ENCODE measurements at regions not wholly inside any gene's neighbourhood (a gene's known extent, or its start where the extent isn't known, plus 50 kb on each side); places are given as distances from the start of the nearest gene placed in this dataset.
"Not testable (repeated sequence)": the region's sequence is repeated elsewhere in the genome, so short reads cannot be mapped to it uniquely, and the experiment has no call there.

DNA sequence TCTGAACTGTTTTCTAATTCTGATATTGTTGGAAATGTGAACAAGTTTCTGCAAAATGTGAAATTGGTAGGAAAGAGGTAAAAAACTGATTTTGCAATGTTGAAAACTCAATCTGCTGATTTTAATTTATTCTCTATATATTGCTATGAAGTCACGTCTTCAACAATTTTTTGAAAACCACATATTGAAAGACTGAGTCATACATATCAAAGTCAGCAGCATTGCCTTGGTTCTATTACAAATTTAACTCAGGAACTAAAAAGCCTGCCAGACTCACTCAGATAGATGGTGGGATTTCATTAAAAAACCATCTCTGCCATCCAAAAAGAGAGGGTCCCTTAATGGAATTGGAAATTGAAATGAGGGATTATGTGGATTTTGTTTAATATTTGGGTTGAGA is 351.4 kb downstream of the CNTN3 start:
- Histone ChIP-seq H3K9ac (ENCODE audit: low read depth in 1 of 3, low read length in 3 of 3) (no peak overlapping the region), H3K36me3 (ENCODE audit: control insufficient read depth in 3 of 3, insufficient read depth in 3 of 3, low read length in 3 of 3) (no peaks in the 10 kb centered on the region), H3K4me3 (ENCODE audit: low read length in 3 of 3) (no peak overlapping the region), H3K4me1 (ENCODE audit: control insufficient read depth in 3 of 3, insufficient read depth in 3 of 3, low read length in 3 of 3) (no peaks in the 10 kb centered on the region), H3K9me3 (ENCODE audit: control insufficient read depth in 3 of 3, low read length in 3 of 3) (no peaks in the 10 kb centered on the region), H3K27me3 (ENCODE audit: control insufficient read depth in 3 of 3, insufficient read depth in 3 of 3, low read length in 3 of 3) (no peaks in the 10 kb centered on the region), H3K27ac (ENCODE audit: low read depth, low read length) (no peak overlapping the region)

DNA sequence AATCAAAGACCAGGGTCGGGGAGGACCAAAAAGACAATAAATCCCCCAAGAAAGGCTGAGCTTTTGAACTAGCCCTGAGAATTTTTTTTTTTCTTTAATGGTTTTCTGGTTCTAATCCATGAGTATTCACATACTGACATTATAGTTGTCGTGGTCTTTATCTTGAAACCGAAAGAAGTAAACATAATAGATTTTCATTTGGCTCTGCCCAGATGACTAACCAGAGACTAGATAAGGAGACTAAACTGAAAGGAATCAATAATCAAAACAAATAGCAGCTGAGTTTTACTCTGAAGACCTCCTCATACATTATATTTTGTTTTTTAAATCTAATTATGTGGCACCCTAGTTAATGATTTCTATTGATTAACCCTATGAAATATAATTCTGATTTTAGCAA is 381.4 kb downstream of the CNTN3 start:
- no peak overlapping the region for H3K4me3 ChIP-seq (ENCODE audit: low read length in 3 of 3)
- no peak overlapping the region for H3K27ac ChIP-seq (ENCODE audit: low read depth, low read length)
- H3K9me3 ChIP-seq (ENCODE audit: control insufficient read depth in 3 of 3, low read length in 3 of 3): no peaks in the 10 kb centered on the region
- H3K27me3 ChIP-seq (ENCODE audit: control insufficient read depth in 3 of 3, insufficient read depth in 3 of 3, low read length in 3 of 3): no peaks in the 10 kb centered on the region
- no peak overlapping the region for H3K9ac ChIP-seq (ENCODE audit: low read depth in 1 of 3, low read length in 3 of 3)
- no peaks in the 10 kb centered on the region for H3K36me3 ChIP-seq (ENCODE audit: control insufficient read depth in 3 of 3, insufficient read depth in 3 of 3, low read length in 3 of 3)
- no peaks in the 10 kb centered on the region for H3K4me1 ChIP-seq (ENCODE audit: control insufficient read depth in 3 of 3, insufficient read depth in 3 of 3, low read length in 3 of 3)

DNA sequence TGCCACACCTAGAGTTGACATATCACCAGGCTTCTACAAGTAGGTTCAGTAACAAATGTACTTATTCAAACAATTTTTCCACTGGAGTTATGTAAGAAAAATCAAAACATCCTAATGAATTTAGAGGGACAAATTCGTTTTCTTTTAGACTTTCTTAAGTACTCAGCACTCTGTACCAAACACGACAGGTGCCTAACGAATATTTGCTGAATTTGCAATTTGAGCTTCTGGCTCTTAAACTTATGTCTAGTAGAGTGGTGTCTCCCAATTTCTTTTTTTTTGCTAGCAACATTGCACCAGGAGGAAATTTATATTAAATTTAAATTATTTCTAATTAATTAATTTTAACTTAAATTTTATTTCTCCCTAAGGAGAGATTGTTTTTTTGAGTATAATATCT is 397.0 kb downstream of the CNTN3 start:
- H3K27me3 ChIP-seq (ENCODE audit: control insufficient read depth in 3 of 3, insufficient read depth in 3 of 3, low read length in 3 of 3): no peaks in the 10 kb centered on the region

DNA sequence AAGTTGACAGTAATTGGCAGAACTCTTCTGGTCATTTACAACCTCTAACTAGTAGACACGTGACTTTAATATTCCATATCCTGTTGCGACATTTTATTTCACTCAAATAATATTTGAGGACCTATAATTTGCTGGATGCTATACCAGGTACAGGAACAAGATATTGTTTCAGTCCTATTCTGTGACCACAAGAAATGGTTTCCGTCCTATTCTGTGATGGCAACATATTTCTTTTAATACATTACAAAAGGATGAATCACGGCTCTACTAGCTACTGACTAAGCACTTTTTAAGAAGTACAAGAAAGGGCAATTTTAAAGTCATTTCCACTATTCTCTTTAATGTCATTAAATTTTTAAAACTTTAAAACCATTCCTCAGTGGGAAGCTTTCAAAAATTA is 400.2 kb downstream of the CNTN3 start:
- Histone ChIP-seq H3K9ac (ENCODE audit: low read depth in 1 of 3, low read length in 3 of 3) (no peak overlapping the region), H3K27me3 (ENCODE audit: control insufficient read depth in 3 of 3, insufficient read depth in 3 of 3, low read length in 3 of 3) (no peaks in the 10 kb centered on the region), H3K4me1 (ENCODE audit: control insufficient read depth in 3 of 3, insufficient read depth in 3 of 3, low read length in 3 of 3) (no peaks in the 10 kb centered on the region), H3K9me3 (ENCODE audit: control insufficient read depth in 3 of 3, low read length in 3 of 3) (no peaks in the 10 kb centered on the region), H3K27ac (ENCODE audit: low read depth, low read length) (no peak overlapping the region), H3K4me3 (ENCODE audit: low read length in 3 of 3) (no peak overlapping the region), H3K36me3 (ENCODE audit: control insufficient read depth in 3 of 3, insufficient read depth in 3 of 3, low read length in 3 of 3) (no peaks in the 10 kb centered on the region)

More for the DNA sequence above, 397.0 kb downstream of the CNTN3 start:
- Histone ChIP-seq H3K4me1 (ENCODE audit: control insufficient read depth in 3 of 3, insufficient read depth in 3 of 3, low read length in 3 of 3) (no peaks in the 10 kb centered on the region), H3K9ac (ENCODE audit: low read depth in 1 of 3, low read length in 3 of 3) (no peak overlapping the region), H3K36me3 (ENCODE audit: control insufficient read depth in 3 of 3, insufficient read depth in 3 of 3, low read length in 3 of 3) (no peaks in the 10 kb centered on the region), H3K9me3 (ENCODE audit: control insufficient read depth in 3 of 3, low read length in 3 of 3) (no peaks in the 10 kb centered on the region), H3K27ac (ENCODE audit: low read depth, low read length) (no peak overlapping the region), H3K4me3 (ENCODE audit: low read length in 3 of 3) (no peak overlapping the region)

DNA sequence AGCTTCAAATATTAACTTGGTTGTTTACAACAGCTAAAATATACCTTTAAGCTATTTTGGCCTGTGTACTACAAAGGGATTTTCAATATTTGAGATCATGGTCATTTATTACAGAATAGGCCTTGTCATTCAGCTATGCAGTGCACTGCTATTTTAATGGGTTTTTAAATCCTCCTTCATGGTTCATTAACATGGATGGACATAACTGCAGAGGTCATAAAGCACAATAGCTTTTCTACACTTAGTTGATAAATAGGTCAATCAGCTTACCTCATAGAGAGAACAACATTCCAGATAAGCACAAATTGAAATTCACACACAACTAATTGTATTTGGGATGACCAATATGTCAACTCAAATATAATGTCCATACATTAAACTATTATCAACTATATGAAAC is 403.7 kb downstream of the CNTN3 start:
- no peaks in the 10 kb centered on the region for H3K4me1 ChIP-seq (ENCODE audit: control insufficient read depth in 3 of 3, insufficient read depth in 3 of 3, low read length in 3 of 3)
- H3K9ac ChIP-seq (ENCODE audit: low read depth in 1 of 3, low read length in 3 of 3): no peak overlapping the region
- no peak overlapping the region for H3K27ac ChIP-seq (ENCODE audit: low read depth, low read length)
- no peaks in the 10 kb centered on the region for H3K27me3 ChIP-seq (ENCODE audit: control insufficient read depth in 3 of 3, insufficient read depth in 3 of 3, low read length in 3 of 3)
- H3K4me3 ChIP-seq (ENCODE audit: low read length in 3 of 3): no peak overlapping the region
- no peaks in the 10 kb centered on the region for H3K9me3 ChIP-seq (ENCODE audit: control insufficient read depth in 3 of 3, low read length in 3 of 3)
- no peaks in the 10 kb centered on the region for H3K36me3 ChIP-seq (ENCODE audit: control insufficient read depth in 3 of 3, insufficient read depth in 3 of 3, low read length in 3 of 3)

DNA sequence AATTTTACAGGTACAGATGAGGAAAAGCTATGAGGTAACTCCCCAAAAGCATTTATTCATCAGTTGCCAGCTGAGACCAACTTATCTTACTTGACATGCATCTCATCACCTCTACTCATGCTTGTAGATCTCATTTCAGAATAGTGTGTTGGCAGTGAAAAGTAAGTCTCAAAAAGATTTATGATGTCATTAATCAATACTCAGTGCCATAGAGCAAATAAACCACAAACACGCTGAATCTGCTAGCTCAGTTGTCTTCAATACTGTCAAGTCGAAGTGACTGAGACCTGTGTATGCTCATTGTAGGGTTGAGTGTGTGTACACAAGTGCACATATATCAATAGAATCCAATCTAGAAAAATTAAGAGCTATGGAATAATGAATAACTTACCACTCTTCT is 413.5 kb downstream of the CNTN3 start:
- H3K9ac ChIP-seq (ENCODE audit: low read depth in 1 of 3, low read length in 3 of 3): no peak overlapping the region
- no peak overlapping the region for H3K4me3 ChIP-seq (ENCODE audit: low read length in 3 of 3)
- H3K36me3 ChIP-seq (ENCODE audit: control insufficient read depth in 3 of 3, insufficient read depth in 3 of 3, low read length in 3 of 3): no peaks in the 10 kb centered on the region
- H3K4me1 ChIP-seq (ENCODE audit: control insufficient read depth in 3 of 3, insufficient read depth in 3 of 3, low read length in 3 of 3): no peaks in the 10 kb centered on the region
- no peak overlapping the region for H3K27ac ChIP-seq (ENCODE audit: low read depth, low read length)
- H3K27me3 ChIP-seq (ENCODE audit: control insufficient read depth in 3 of 3, insufficient read depth in 3 of 3, low read length in 3 of 3): no peaks in the 10 kb centered on the region
- peaks cover 0 to 2% (median 0%) of the 10 kb centered on the region in 3 donors for H3K9me3 ChIP-seq (ENCODE audit: control insufficient read depth in 3 of 3, low read length in 3 of 3)

DNA sequence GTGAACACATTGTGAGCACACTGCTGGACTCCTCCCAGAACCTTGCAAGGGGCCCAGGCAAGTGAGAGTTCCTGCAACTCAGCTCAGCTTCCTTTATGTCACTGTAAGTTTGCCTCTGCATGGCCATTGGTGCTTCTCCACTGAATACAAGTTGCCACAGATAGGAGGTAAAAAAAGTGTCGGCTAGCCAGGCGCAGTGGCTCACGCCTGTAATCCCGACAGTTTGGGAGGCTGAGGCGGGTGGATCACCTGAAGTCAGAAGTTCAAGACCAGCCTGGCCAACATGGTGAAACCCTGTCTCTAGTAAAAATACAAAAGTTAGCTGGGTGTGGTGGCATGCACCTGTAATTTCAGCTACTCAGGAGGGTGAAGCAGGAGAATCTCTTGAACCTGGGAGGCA is 435.8 kb downstream of the CNTN3 start:
- H3K36me3 ChIP-seq (ENCODE audit: control insufficient read depth in 3 of 3, insufficient read depth in 3 of 3, low read length in 3 of 3); H3K4me3 ChIP-seq (ENCODE audit: low read length in 3 of 3); H3K4me1 ChIP-seq (ENCODE audit: control insufficient read depth in 3 of 3, insufficient read depth in 3 of 3, low read length in 3 of 3); H3K9ac ChIP-seq (ENCODE audit: low read depth in 1 of 3, low read length in 3 of 3); H3K9me3 ChIP-seq (ENCODE audit: control insufficient read depth in 3 of 3, low read length in 3 of 3); H3K27ac ChIP-seq (ENCODE audit: low read depth, low read length); H3K27me3 ChIP-seq (ENCODE audit: control insufficient read depth in 3 of 3, insufficient read depth in 3 of 3, low read length in 3 of 3): not testable (repeated sequence)

DNA sequence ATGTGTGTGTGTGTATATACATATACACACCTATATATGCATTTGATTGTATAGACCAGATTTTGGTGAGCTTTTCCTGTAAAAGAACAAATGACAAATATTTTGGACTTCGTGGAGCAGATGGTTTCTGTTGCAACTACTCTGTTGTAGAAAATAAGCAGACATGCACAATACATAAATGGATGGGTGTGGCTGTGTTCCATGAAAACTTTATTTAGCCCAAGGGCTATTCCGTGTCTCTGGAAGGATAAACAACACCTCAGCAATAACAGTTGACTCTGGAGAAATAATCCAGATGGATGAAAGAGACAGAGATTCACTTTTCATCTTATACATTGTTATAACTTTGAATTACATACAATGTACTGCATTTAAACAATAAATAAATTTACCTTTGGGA is 441.4 kb downstream of the CNTN3 start:
- Histone ChIP-seq H3K4me3 (ENCODE audit: low read length in 3 of 3) (no peak overlapping the region), H3K9me3 (ENCODE audit: control insufficient read depth in 3 of 3, low read length in 3 of 3) (no peaks in the 10 kb centered on the region), H3K27me3 (ENCODE audit: control insufficient read depth in 3 of 3, insufficient read depth in 3 of 3, low read length in 3 of 3) (no peaks in the 10 kb centered on the region), H3K36me3 (ENCODE audit: control insufficient read depth in 3 of 3, insufficient read depth in 3 of 3, low read length in 3 of 3) (no peaks in the 10 kb centered on the region), H3K27ac (ENCODE audit: low read depth, low read length) (no peak overlapping the region), H3K4me1 (ENCODE audit: control insufficient read depth in 3 of 3, insufficient read depth in 3 of 3, low read length in 3 of 3) (no peaks in the 10 kb centered on the region), H3K9ac (ENCODE audit: low read depth in 1 of 3, low read length in 3 of 3) (no peak overlapping the region)

DNA sequence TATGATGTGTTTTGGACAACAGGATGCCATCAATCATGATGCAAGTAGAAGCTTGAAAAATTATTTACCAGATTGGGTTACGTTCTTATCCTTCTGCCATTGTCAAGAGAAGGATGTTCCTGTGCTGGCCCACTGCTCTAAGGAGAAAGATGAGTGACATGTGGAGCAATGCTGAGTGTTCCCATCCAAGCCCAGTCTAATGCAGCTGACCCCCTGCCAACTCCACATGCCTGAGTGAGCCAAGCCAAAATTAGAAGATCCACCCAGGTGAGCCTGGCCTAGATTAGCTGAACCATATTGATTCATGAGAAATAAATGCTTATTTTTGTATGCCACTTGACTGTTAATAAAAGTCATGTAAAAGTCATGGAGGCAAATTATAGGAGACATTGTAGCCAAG is 446.5 kb downstream of the CNTN3 start:
- Histone ChIP-seq H3K27me3 (ENCODE audit: control insufficient read depth in 3 of 3, insufficient read depth in 3 of 3, low read length in 3 of 3) (no peaks in the 10 kb centered on the region), H3K4me3 (ENCODE audit: low read length in 3 of 3) (no peak overlapping the region), H3K9me3 (ENCODE audit: control insufficient read depth in 3 of 3, low read length in 3 of 3) (no peaks in the 10 kb centered on the region), H3K9ac (ENCODE audit: low read depth in 1 of 3, low read length in 3 of 3) (no peak overlapping the region), H3K27ac (ENCODE audit: low read depth, low read length) (no peak overlapping the region), H3K36me3 (ENCODE audit: control insufficient read depth in 3 of 3, insufficient read depth in 3 of 3, low read length in 3 of 3) (no peaks in the 10 kb centered on the region), H3K4me1 (ENCODE audit: control insufficient read depth in 3 of 3, insufficient read depth in 3 of 3, low read length in 3 of 3) (no peaks in the 10 kb centered on the region)

DNA sequence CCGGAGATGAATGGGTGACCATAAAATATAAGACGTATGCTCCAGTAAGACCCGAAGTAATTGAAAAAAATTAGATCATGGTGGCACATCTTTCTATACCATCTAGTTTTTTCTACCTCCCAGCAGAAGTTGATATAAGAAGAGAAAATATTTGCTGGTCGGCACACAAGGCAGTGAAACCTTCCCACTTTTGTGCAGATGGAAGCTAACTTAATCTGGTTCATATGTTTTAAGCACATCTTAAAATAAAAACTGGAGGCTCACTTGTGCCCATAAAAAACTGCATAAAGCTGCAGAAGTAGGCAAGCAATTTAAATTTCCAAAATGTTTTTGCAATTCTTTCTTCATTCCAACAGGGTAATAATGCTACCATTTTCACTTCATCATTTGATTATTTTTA is 449.2 kb downstream of the CNTN3 start:
- no peak overlapping the region for H3K27ac ChIP-seq (ENCODE audit: low read depth, low read length)
- H3K36me3 ChIP-seq (ENCODE audit: control insufficient read depth in 3 of 3, insufficient read depth in 3 of 3, low read length in 3 of 3): no peaks in the 10 kb centered on the region
- no peak overlapping the region for H3K4me3 ChIP-seq (ENCODE audit: low read length in 3 of 3)
- no peak overlapping the region for H3K9ac ChIP-seq (ENCODE audit: low read depth in 1 of 3, low read length in 3 of 3)
- H3K9me3 ChIP-seq (ENCODE audit: control insufficient read depth in 3 of 3, low read length in 3 of 3): no peaks in the 10 kb centered on the region
- H3K27me3 ChIP-seq (ENCODE audit: control insufficient read depth in 3 of 3, insufficient read depth in 3 of 3, low read length in 3 of 3): no peaks in the 10 kb centered on the region
- H3K4me1 ChIP-seq (ENCODE audit: control insufficient read depth in 3 of 3, insufficient read depth in 3 of 3, low read length in 3 of 3): no peaks in the 10 kb centered on the region

DNA sequence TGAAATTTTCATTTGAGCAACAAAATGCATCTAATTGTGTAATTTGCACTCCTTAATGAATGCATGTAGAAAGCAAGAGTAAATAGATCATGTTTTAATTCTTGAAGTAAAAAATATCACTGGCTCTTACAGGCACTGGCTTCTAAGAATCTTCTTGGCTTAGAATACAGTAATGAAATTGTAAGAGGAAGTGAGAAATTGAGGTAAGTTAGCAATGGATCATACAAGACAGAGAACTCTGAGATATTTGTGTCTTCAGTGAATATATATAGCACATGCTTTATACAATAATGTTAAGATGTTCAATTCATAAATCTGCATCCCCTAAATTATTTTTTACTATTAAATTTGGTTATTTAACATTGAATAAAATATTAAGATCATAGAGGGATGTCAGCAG is 465.0 kb downstream of the CNTN3 start:
- no peaks in the 10 kb centered on the region for H3K9me3 ChIP-seq (ENCODE audit: control insufficient read depth in 3 of 3, low read length in 3 of 3)
- no peak overlapping the region for H3K4me3 ChIP-seq (ENCODE audit: low read length in 3 of 3)
- no peaks in the 10 kb centered on the region for H3K27me3 ChIP-seq (ENCODE audit: control insufficient read depth in 3 of 3, insufficient read depth in 3 of 3, low read length in 3 of 3)
- no peak overlapping the region for H3K9ac ChIP-seq (ENCODE audit: low read depth in 1 of 3, low read length in 3 of 3)
- H3K4me1 ChIP-seq (ENCODE audit: control insufficient read depth in 3 of 3, insufficient read depth in 3 of 3, low read length in 3 of 3): no peaks in the 10 kb centered on the region
- no peaks in the 10 kb centered on the region for H3K36me3 ChIP-seq (ENCODE audit: control insufficient read depth in 3 of 3, insufficient read depth in 3 of 3, low read length in 3 of 3)
- H3K27ac ChIP-seq (ENCODE audit: low read depth, low read length): no peak overlapping the region

Data from skeletal muscle tissue (tissue), 3 donors.